GM23248 (cell line): ENCODE measurements at regions not wholly inside any gene's neighbourhood (a gene's known extent, or its start where the extent isn't known, plus 50 kb on each side); places are given as distances from the start of the nearest gene placed in this dataset.

Experiments used
- EZH2 ChIP-seq: fragments of 200-600 bp; sonication (generic); IDR thresholded peaks from 2 replicates; pipeline ENCODE4 v1.6.1; 2018; ENCODE audit warnings: antibody characterized with exemption, mild to moderate bottlenecking; ENCODE audit not compliant: insufficient read depth, poor library complexity, severe bottlenecking
- EZH2phosphoT487 ChIP-seq: fragments of 200-600 bp; sonication (generic); IDR thresholded peaks from 2 replicates; pipeline ENCODE4 v1.6.1; 2018; ENCODE audit warnings: antibody characterized with exemption, moderate library complexity, mild to moderate bottlenecking, low read depth; ENCODE audit not compliant: insufficient read depth

DNA sequence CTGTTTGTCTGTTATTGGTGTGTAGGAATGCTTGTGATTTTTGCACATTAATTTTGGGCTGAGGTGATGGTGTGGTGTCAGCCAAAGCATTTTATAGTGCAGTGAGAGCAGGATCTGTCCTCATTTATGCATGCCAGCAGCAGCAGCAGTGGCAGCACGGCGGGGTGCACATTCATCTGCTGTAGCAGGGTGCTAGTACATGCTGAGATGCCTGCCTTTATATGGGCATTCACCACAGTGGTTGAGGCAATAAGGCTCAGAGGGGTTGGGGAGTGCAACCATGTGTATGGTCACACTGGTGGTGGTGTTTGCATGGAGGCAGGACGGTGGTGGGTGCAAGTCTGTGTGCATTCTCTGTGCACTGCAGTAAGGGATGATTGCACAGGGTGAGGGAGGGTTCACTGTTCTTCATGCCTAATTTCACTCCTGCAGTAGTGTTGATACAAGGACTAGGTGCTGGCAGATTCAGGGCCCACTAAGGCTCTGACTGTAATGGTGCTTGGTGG lies 129.3 kb upstream of the SYNCRIP start:
- no peak for TF ChIP-seq EZH2
- no peak for TF ChIP-seq EZH2phosphoT487
